Lower leg skin (tissue), 3 donors: ENCODE measurements at regions not wholly inside any gene's neighbourhood (a gene's known extent, or its start where the extent isn't known, plus 50 kb on each side); places are given as distances from the start of the nearest gene placed in this dataset.

Experiments
- CTCF ChIP-seq, 3 donors: fragments of 450-650 bp; IDR thresholded peaks; one replicate each; pipeline ENCODE4 v1.5.1; 2016; ENCODE audit warnings: antibody characterized with exemption in 3 of 3, mild to moderate bottlenecking in 3 of 3, moderate library complexity in 2 of 3
- POLR2A ChIP-seq, 2 donors: fragments of 450-650 bp; IDR thresholded peaks; one replicate each; pipeline ENCODE4 v1.6.1; 2016 to 2017; ENCODE audit warnings: antibody characterized with exemption in 2 of 2, mild to moderate bottlenecking in 1 of 2, moderate library complexity in 1 of 2

- TF ChIP-seq CTCF (IDR thresholded peaks at IDR 0.05) (no peak), POLR2A (IDR thresholded peaks at IDR 0.05) (no peak)
Measured at GRCh38 chr10:4242561-4243035, 457.6 kb upstream of the KLF6 start.
